Peyer's patch (tissue), 4 donors: ENCODE measurements at regions not wholly inside any gene's neighbourhood (a gene's known extent, or its start where the extent isn't known, plus 50 kb on each side); places are given as distances from the start of the nearest gene placed in this dataset.

Source experiments
- CTCF ChIP-seq, 6 experiments: fragments of 450-650 bp in 4 of 6; fragments of 200-600 bp in 2 of 6; sonication (generic) in 1 of 6; IDR thresholded peaks; one replicate each; pipeline ENCODE4 v1.5.1; 2017 to 2019; ENCODE audit warnings: antibody characterized with exemption in 6 of 6, mild to moderate bottlenecking in 3 of 6, moderate library complexity in 1 of 6
- POLR2A ChIP-seq, 2 donors: fragments of 450-650 bp; IDR thresholded peaks; one replicate each; pipeline ENCODE4 v1.5.1; 2017; ENCODE audit warnings: antibody characterized with exemption in 2 of 2, mild to moderate bottlenecking in 2 of 2, moderate library complexity in 2 of 2

GRCh38 chr9:118527261-118527660 lies 823.1 kb downstream of the TLR4 start:
- TF ChIP-seq CTCF (IDR thresholded peaks at IDR 0.05): no peak
- no peak for TF ChIP-seq POLR2A (IDR thresholded peaks at IDR 0.05)
